ENCODE measurements at regions not wholly inside any gene's neighbourhood (a gene's known extent, or its start where the extent isn't known, plus 50 kb on each side); places are given as distances from the start of the nearest gene placed in this dataset.

GRCh38 chr18:65056575-65056974, 694.2 kb upstream of the CDH7 start:
- H3K27me3 ChIP-seq (ENCODE audit: insufficient read depth, poor library complexity, severe bottlenecking): no peaks in the 10 kb centered on the region
- no peak overlapping the region for H3K4me3 ChIP-seq (replicated peaks; ENCODE audit: insufficient read depth, low read length)
- H3K27ac ChIP-seq (replicated peaks): no peak overlapping the region
- TF ChIP-seq POLR2AphosphoS5 (IDR thresholded peaks at IDR 0.05; ENCODE audit: low read depth) (no peak), SPI1 (IDR thresholded peaks at IDR 0.05; ENCODE audit: borderline replicate concordance, low read depth) (no peak), GABPA (IDR thresholded peaks at IDR 0.05; ENCODE audit: low read depth) (no peak), REST (IDR thresholded peaks at IDR 0.05; ENCODE audit: insufficient replicate concordance, low read depth) (no peak), CTCF (IDR thresholded peaks at IDR 0.05; ENCODE audit: insufficient read depth, low read length) (no peak)
- DNase-seq (ENCODE audit: low read depth in 1 of 2, low spot score in 1 of 2): no peak

- Histone ChIP-seq H3K27ac (replicated peaks) (no peak overlapping the region), H3K4me3 (replicated peaks; ENCODE audit: insufficient read depth, low read length) (no peak overlapping the region), H3K27me3 (ENCODE audit: insufficient read depth, poor library complexity, severe bottlenecking) (no peaks in the 10 kb centered on the region)
- DNase-seq (ENCODE audit: low read depth in 1 of 2, low spot score in 1 of 2): no peak
- TF ChIP-seq REST (IDR thresholded peaks at IDR 0.05; ENCODE audit: insufficient replicate concordance, low read depth): no peak
- TF ChIP-seq POLR2AphosphoS5 (IDR thresholded peaks at IDR 0.05; ENCODE audit: low read depth): no peak
- TF ChIP-seq GABPA (IDR thresholded peaks at IDR 0.05; ENCODE audit: low read depth): no peak
- TF ChIP-seq SPI1 (IDR thresholded peaks at IDR 0.05; ENCODE audit: borderline replicate concordance, low read depth): no peak
- no peak for TF ChIP-seq CTCF (IDR thresholded peaks at IDR 0.05; ENCODE audit: insufficient read depth, low read length)
These were observed 701.2 kb upstream of the CDH7 start for GRCh38 chr18:65049586-65049985.

- TF ChIP-seq REST (IDR thresholded peaks at IDR 0.05; ENCODE audit: insufficient replicate concordance, low read depth) (no peak), SPI1 (IDR thresholded peaks at IDR 0.05; ENCODE audit: borderline replicate concordance, low read depth) (no peak), GABPA (IDR thresholded peaks at IDR 0.05; ENCODE audit: low read depth) (no peak), CTCF (IDR thresholded peaks at IDR 0.05; ENCODE audit: insufficient read depth, low read length) (no peak), POLR2AphosphoS5 (IDR thresholded peaks at IDR 0.05; ENCODE audit: low read depth) (no peak)
- DNase-seq (ENCODE audit: low read depth in 1 of 2, low spot score in 1 of 2): no peak
- Histone ChIP-seq H3K27me3 (ENCODE audit: insufficient read depth, poor library complexity, severe bottlenecking) (no peaks in the 10 kb centered on the region), H3K4me3 (replicated peaks; ENCODE audit: insufficient read depth, low read length) (no peak overlapping the region), H3K27ac (replicated peaks) (no peak overlapping the region)
These were observed 711.2 kb upstream of the CDH7 start for GRCh38 chr18:65039578-65039977.
